IMR-90 (cell line): ENCODE measurements at regions not wholly inside any gene's neighbourhood (a gene's known extent, or its start where the extent isn't known, plus 50 kb on each side); places are given as distances from the start of the nearest gene placed in this dataset.

Experiments
- ATAC-seq: fragments of 200-7000 bp; cut with Tn5 transposase; 2 replicates; pipeline ENCODE4 v1.9.1; 2020; ENCODE audit warnings: low read depth, mild to moderate bottlenecking, moderate library complexity
- BruUV-seq: library from RNA; stranded (reverse); fragments of 400-500 nt; replicated peaks from 2 replicates; lab custom pipeline; 2021; lab: Mats Ljungman, UMichigan
- CTCF ChIA-PET: fragments of 300-600 bp; formaldehyde crosslinking; extraction: SDS; loops from one replicate; lab custom pipeline; 2021; ENCODE audit warnings: antibody characterized with exemption; lab: Yijun Ruan, JAX
- POLR2A ChIA-PET: fragments of 300-600 bp; sonication (Branson Sonifier 250); formaldehyde crosslinking; loops from one replicate; lab custom pipeline; 2022; ENCODE audit warnings: antibody characterized with exemption; ENCODE audit not compliant: unreplicated experiment; lab: Charles Lee
- DNase-seq: peaks from one replicate; pipeline ENCODE4 v3.0.0; 2013
- H2AFZ ChIP-seq: replicated peaks from 2 replicates; pipeline ENCODE3; 2013; ENCODE audit warnings: low read length, mild to moderate bottlenecking; ENCODE audit not compliant: poor library complexity
- H2AK5ac ChIP-seq: 2 replicates; pipeline ENCODE4 v1.6.1; 2013; ENCODE audit warnings: low read depth, low read length, inconsistent platforms
- H2AK9ac ChIP-seq: replicated peaks from 2 replicates; pipeline ENCODE3; 2013; ENCODE audit warnings: mild to moderate bottlenecking, low read depth, low read length, moderate library complexity; ENCODE audit not compliant: poor library complexity
- H2BK120ac ChIP-seq: 2 replicates; pipeline ENCODE4 v1.6.1; 2013; ENCODE audit warnings: low read depth, low read length, inconsistent platforms
- H2BK15ac ChIP-seq: 3 replicates; pipeline ENCODE4 v1.6.1; 2013; ENCODE audit warnings: low read depth, low read length, inconsistent platforms
- H2BK20ac ChIP-seq: 2 replicates; pipeline ENCODE4 v1.6.1; 2013; ENCODE audit warnings: low read depth, mild to moderate bottlenecking, inconsistent platforms, low read length, moderate library complexity
- H2BK5ac ChIP-seq: 2 replicates; pipeline ENCODE4 v1.6.1; 2013; ENCODE audit warnings: mild to moderate bottlenecking, low read depth, low read length, inconsistent platforms; ENCODE audit not compliant: poor library complexity, severe bottlenecking
- H3K14ac ChIP-seq: replicated peaks from 2 replicates; pipeline ENCODE4 v1.6.1; 2013; ENCODE audit warnings: low read depth, low read length, inconsistent platforms
- H3K18ac ChIP-seq: 2 replicates; pipeline ENCODE4 v1.6.1; 2013; ENCODE audit warnings: low read depth, low read length, control low read depth
- H3K23ac ChIP-seq: 2 replicates; pipeline ENCODE4 v1.6.1; 2013; ENCODE audit warnings: low read depth, low read length, inconsistent platforms
- H3K27ac ChIP-seq: 2 replicates; pipeline ENCODE4 v1.5.1; 2013; ENCODE audit warnings: mild to moderate bottlenecking, control low read depth, low read length; ENCODE audit not compliant: insufficient read depth
- H3K27me3 ChIP-seq: 2 replicates; pipeline ENCODE4 v1.6.1; 2013; ENCODE audit warnings: low read length; ENCODE audit not compliant: control insufficient read depth, insufficient read depth
- H3K36me3 ChIP-seq: 2 replicates; pipeline ENCODE4 v1.6.1; 2013; ENCODE audit warnings: low read length, mixed read lengths; ENCODE audit not compliant: control insufficient read depth, insufficient read depth
- H3K4ac ChIP-seq: 2 replicates; pipeline ENCODE4 v1.6.1; 2013; ENCODE audit warnings: low read depth, low read length, inconsistent platforms
- H3K4me1 ChIP-seq: 2 replicates; pipeline ENCODE4 v1.6.1; 2013; ENCODE audit warnings: low read length, mixed read lengths; ENCODE audit not compliant: control insufficient read depth, insufficient read depth
- H3K4me2 ChIP-seq: 2 replicates; pipeline ENCODE4 v1.6.1; 2013; ENCODE audit warnings: low read depth, mild to moderate bottlenecking, control low read depth, low read length, moderate library complexity
- H3K4me3 ChIP-seq: 2 replicates; pipeline ENCODE4 v1.5.1; 2013; ENCODE audit warnings: low read depth, mild to moderate bottlenecking, control low read depth, low read length, moderate library complexity; ENCODE audit not compliant: insufficient read depth
- H3K56ac ChIP-seq: 2 replicates; pipeline ENCODE4 v1.6.1; 2013; ENCODE audit warnings: low read length, inconsistent platforms; ENCODE audit not compliant: insufficient read depth; ENCODE audit errors: extremely low read depth
- H3K79me1 ChIP-seq, 2 experiments: 2 replicates each; pipeline ENCODE4 v1.6.1; 2013; ENCODE audit warnings: low read length in 2 of 2, inconsistent platforms in 1 of 2, low read depth in 1 of 2
- H3K9ac ChIP-seq: 2 replicates; pipeline ENCODE4 v1.6.1; 2013; ENCODE audit warnings: low read depth, low read length, control low read depth
- H3K9me1 ChIP-seq: 2 replicates; pipeline ENCODE4 v1.6.1; 2013; ENCODE audit warnings: low read length, inconsistent platforms; ENCODE audit not compliant: insufficient read depth
- H3K9me3 ChIP-seq: 2 replicates; pipeline ENCODE4 v1.6.1; 2013; ENCODE audit warnings: low read length; ENCODE audit not compliant: control insufficient read depth, insufficient read depth
- H4K20me1 ChIP-seq: 2 replicates; pipeline ENCODE4 v1.6.1; 2013; ENCODE audit warnings: low read length, inconsistent platforms; ENCODE audit not compliant: insufficient read depth
- H4K5ac ChIP-seq: 2 replicates; pipeline ENCODE4 v1.6.1; 2013; ENCODE audit warnings: mild to moderate bottlenecking, low read depth, low read length, control low read depth
- H4K8ac ChIP-seq, 2 experiments: 2 replicates each; pipeline ENCODE4 v1.6.1; 2013; ENCODE audit warnings: low read depth in 2 of 2, low read length in 2 of 2, control low read depth in 1 of 2, inconsistent platforms in 1 of 2
- H4K91ac ChIP-seq: 2 replicates; pipeline ENCODE4 v1.6.1; 2013; ENCODE audit warnings: low read depth, low read length, inconsistent platforms; ENCODE audit not compliant: insufficient read depth
- BHLHE40 ChIP-seq: fragments of 150-350 bp; IDR thresholded peaks from 2 replicates; pipeline ENCODE4 v1.6.1; 2016; ENCODE audit warnings: mild to moderate bottlenecking, low read depth, low read length
- CEBPB ChIP-seq: IDR thresholded peaks from 2 replicates; pipeline ENCODE4 v1.6.1; 2012; ENCODE audit warnings: low read depth, low read length, improper control_type of control experiment
- CTCF ChIP-seq: conservative IDR thresholded peaks from 2 replicates; pipeline ENCODE4 v1.5.1; 2012; ENCODE audit warnings: mild to moderate bottlenecking, low read depth, low read length, improper control_type of control experiment
- ELK1 ChIP-seq: fragments of 150-350 bp; IDR thresholded peaks from 2 replicates; pipeline ENCODE4 v1.6.1; 2016; ENCODE audit warnings: low read depth, mild to moderate bottlenecking, low read length, moderate library complexity, borderline replicate concordance
- FOS ChIP-seq: fragments of 150-350 bp; IDR thresholded peaks from 2 replicates; pipeline ENCODE4 v1.6.1; 2016; ENCODE audit warnings: low read depth, low read length
- MAFK ChIP-seq: IDR thresholded peaks from 2 replicates; pipeline ENCODE4 v1.6.1; 2012; ENCODE audit warnings: low read depth, low read length, improper control_type of control experiment
- MXI1 ChIP-seq: IDR thresholded peaks from 2 replicates; pipeline ENCODE4 v1.6.1; 2012; ENCODE audit warnings: low read depth, mild to moderate bottlenecking, low read length, moderate library complexity, borderline replicate concordance
- NFE2L2 ChIP-seq: fragments of 150-350 bp; IDR thresholded peaks from 2 replicates; pipeline ENCODE4 v1.6.1; 2016; ENCODE audit warnings: low read depth, mild to moderate bottlenecking, low read length
- POLR2A ChIP-seq: IDR thresholded peaks from 2 replicates; pipeline ENCODE4 v1.6.1; 2012; ENCODE audit warnings: mild to moderate bottlenecking, low read depth, low read length
- RCOR1 ChIP-seq: IDR thresholded peaks from 2 replicates; pipeline ENCODE4 v1.6.1; 2012; ENCODE audit warnings: mild to moderate bottlenecking, low read length, improper control_type of control experiment; ENCODE audit not compliant: insufficient replicate concordance
- RFX5 ChIP-seq: IDR thresholded peaks from 2 replicates; pipeline ENCODE4 v1.8.0; 2012; ENCODE audit warnings: low read depth, mild to moderate bottlenecking, low read length, moderate library complexity
- SMC3 ChIP-seq: fragments of 150-350 bp; IDR thresholded peaks from 2 replicates; pipeline ENCODE4 v1.6.1; 2016; ENCODE audit warnings: low read depth, mild to moderate bottlenecking, antibody characterized with exemption, low read length, moderate library complexity
- WGBS, 2 experiments: methylation state at CpG; one replicate each; pipeline versions ENCODE4 v1.1.5 to v1.1.7; 2013; ENCODE audit warnings: missing lambda C conversion rate in 2 of 2; ENCODE audit not compliant: insufficient read length in 1 of 2; ENCODE audit errors: extremely low coverage in 2 of 2; 5-methylcytosine and 5-hydroxymethylcytosine counted together
- dilution Hi-C: fragments of 300-500 bp; cut with HindIII; formaldehyde crosslinking; loops from one replicate; pipeline ENCODE4 v1.14.3; 2018; ENCODE audit warnings: low sequenced_read_pairs; ENCODE audit not compliant: unreplicated experiment
- in situ Hi-C: fragments of 300-500 bp; cut with MboI; formaldehyde crosslinking; loops from 3 replicates; pipeline ENCODE4 v1.14.3; 2019; ENCODE audit warnings: low sequenced_read_pairs, inconsistent platforms, mixed read lengths
- intact Hi-C: fragments of 100-400 bp; cut with micrococcal nuclease; formaldehyde crosslinking; loops from 2 replicates; pipeline ENCODE4 v1.10.0; 2022

- no peak overlapping the region for H3K4me2 ChIP-seq
- no peak overlapping the region for H2BK15ac ChIP-seq
- no peak overlapping the region for H4K91ac ChIP-seq
- H3K56ac ChIP-seq, result no peak overlapping the region
- TF ChIP-seq MXI1 (no peak), CEBPB (no peak), SMC3 (peak; percentile 15; the same call in 1 of the 2 replicates), NFE2L2 (no peak), FOS (no peak), POLR2A (no peak), BHLHE40 (no peak), MAFK (peak; percentile 13; the same call in 1 of the 2 replicates), CTCF (peak; percentile 38; the same call in 1 of the 2 replicates), RFX5 (no peak), ELK1 (no peak), RCOR1 (no peak)
- no peak overlapping the region for H2BK120ac ChIP-seq
- DNase-seq, result peak; percentile 8
- intact Hi-C loops (no loop called here), in situ Hi-C loops (loop anchor here (25.0 kb wide), 1 partner anchor 670 kb away; no protein-coding TSS in a partner anchor), dilution Hi-C loops (no loop called here)
- WGBS, 2 experiments, result no CpG with 5 or more reads among the region's 5 CpGs
- H4K5ac ChIP-seq, result no peak overlapping the region
- H3K36me3 ChIP-seq, result no peaks in the 10 kb centered on the region
- H3K79me1 ChIP-seq, result no peaks in the 10 kb centered on the region
- H2BK5ac ChIP-seq, result no peak overlapping the region
- no peaks in the 10 kb centered on the region for H3K9me1 ChIP-seq
- CTCF ChIA-PET, result no interaction called here
- H2AFZ ChIP-seq, result no peak overlapping the region
- H2BK20ac ChIP-seq, result no peak overlapping the region
- H3K9me3 ChIP-seq, result peaks cover 2% of the 10 kb centered on the region; the same call in 1 of the 2 replicates
- no peaks in the 10 kb centered on the region for H4K20me1 ChIP-seq
- no peak for ATAC-seq
- H3K27me3 ChIP-seq, result no peaks in the 10 kb centered on the region
- H3K14ac ChIP-seq, result no peak overlapping the region
- H3K27ac ChIP-seq, result no peak overlapping the region
- H2AK9ac ChIP-seq, result no peak overlapping the region
- no peak overlapping the region for H4K8ac ChIP-seq
- no peak overlapping the region for H2AK5ac ChIP-seq
- no TSS peak for BruUV-seq
- POLR2A ChIA-PET, result no interaction called here
- no peak overlapping the region for H3K23ac ChIP-seq
- no peaks in the 10 kb centered on the region for H3K4me1 ChIP-seq
- no peak overlapping the region for H3K4ac ChIP-seq
- H3K4me3 ChIP-seq, result no peak overlapping the region
- H3K18ac ChIP-seq, result no peak overlapping the region
- H3K9ac ChIP-seq, result no peak overlapping the region
Observed at GRCh38 chr14:25406818-25407217, 356.9 kb upstream of the STXBP6 start.
